Caco-2 (cell line): ENCODE measurements at regions not wholly inside any gene's neighbourhood (a gene's known extent, or its start where the extent isn't known, plus 50 kb on each side); places are given as distances from the start of the nearest gene placed in this dataset.

ENCODE experiments used
- BruUV-seq: library from RNA; stranded (reverse); fragments of 400-500 nt; replicated peaks from 2 replicates; lab custom pipeline; 2021; lab: Mats Ljungman, UMichigan
- CTCF ChIA-PET: fragments of 300-600 bp; sonication (Branson Sonifier 250); formaldehyde crosslinking; loops from one replicate; lab custom pipeline; 2022; ENCODE audit warnings: antibody characterized with exemption; lab: Charles Lee
- POLR2A ChIA-PET: fragments of 300-600 bp; sonication (Branson Sonifier 250); formaldehyde crosslinking; loops from one replicate; lab custom pipeline; 2022; ENCODE audit warnings: antibody characterized with exemption; lab: Charles Lee
- DNase-seq, 2 experiments: peaks; one replicate each; pipeline versions ENCODE4 v3.0.0 to v3.0.0-alpha.2; 2020 to 2022
- H3K27me3 ChIP-seq: replicated peaks from 2 replicates; pipeline ENCODE4 v1.6.0; 2011; ENCODE audit warnings: low read length; ENCODE audit not compliant: control insufficient read depth, insufficient read depth
- H3K36me3 ChIP-seq: 2 replicates; pipeline ENCODE4 v1.5.1; 2011; ENCODE audit warnings: low read length; ENCODE audit not compliant: control insufficient read depth, insufficient read depth
- H3K4me1 ChIP-seq: fragments of 250-450 bp; sonication (Bioruptor Pico); 2 replicates; pipeline ENCODE4 v1.5.1; 2020; ENCODE audit warnings: mild to moderate bottlenecking
- H3K4me3 ChIP-seq: 2 replicates; pipeline ENCODE4 v1.5.1; 2011; ENCODE audit warnings: low read depth, mild to moderate bottlenecking, control low read depth, low read length
- H3K9me3 ChIP-seq: fragments of 250-450 bp; sonication (Bioruptor Pico); 2 replicates; pipeline ENCODE4 v1.5.1; 2020; ENCODE audit warnings: mild to moderate bottlenecking, moderate library complexity
- H3K27ac Mint-ChIP-seq: one replicate; pipeline ENCODE4 v1.8.0; 2022; ENCODE audit warnings: mixed read lengths; ENCODE audit not compliant: unreplicated experiment
- H3K27me3 Mint-ChIP-seq: one replicate; pipeline ENCODE4 v1.8.0; 2022; ENCODE audit warnings: mixed read lengths; ENCODE audit not compliant: insufficient read depth, unreplicated experiment
- H3K36me3 Mint-ChIP-seq: one replicate; pipeline ENCODE4 v1.8.0; 2022; ENCODE audit warnings: mild to moderate bottlenecking, mixed read lengths; ENCODE audit not compliant: insufficient read depth, unreplicated experiment
- H3K4me1 Mint-ChIP-seq: one replicate; pipeline ENCODE4 v1.8.0; 2022; ENCODE audit warnings: low read depth, mixed read lengths; ENCODE audit not compliant: unreplicated experiment
- H3K4me3 Mint-ChIP-seq: one replicate; pipeline ENCODE4 v1.8.0; 2022; ENCODE audit warnings: mild to moderate bottlenecking, moderate library complexity, mixed read lengths; ENCODE audit not compliant: unreplicated experiment
- H3K9me3 Mint-ChIP-seq: one replicate; pipeline ENCODE4 v1.8.0; 2022; ENCODE audit warnings: mixed read lengths; ENCODE audit not compliant: unreplicated experiment
- intact Hi-C: fragments of 100-400 bp; cut with micrococcal nuclease; formaldehyde crosslinking; loops from one replicate; pipeline ENCODE4 v1.10.0; 2022; ENCODE audit not compliant: unreplicated experiment
- TF ChIP-seq, protein P1 (sequence below), 2 experiments: fragments of 200-600 bp in 1 of 2; IDR thresholded peaks; 1 replicate in 1 of 2; 2 replicates in 1 of 2; pipeline versions ENCODE4 v1.5.1 to v1.8.0; 2011 to 2022; ENCODE audit warnings: antibody characterized with exemption in 1 of 2, control low read depth in 1 of 2, inconsistent platforms in 1 of 2, low read depth in 1 of 2, low read length in 1 of 2, mild to moderate bottlenecking in 1 of 2, moderate library complexity in 1 of 2; ENCODE audit not compliant: insufficient read depth in 1 of 2, severe bottlenecking in 1 of 2, unreplicated experiment in 1 of 2

DNA sequence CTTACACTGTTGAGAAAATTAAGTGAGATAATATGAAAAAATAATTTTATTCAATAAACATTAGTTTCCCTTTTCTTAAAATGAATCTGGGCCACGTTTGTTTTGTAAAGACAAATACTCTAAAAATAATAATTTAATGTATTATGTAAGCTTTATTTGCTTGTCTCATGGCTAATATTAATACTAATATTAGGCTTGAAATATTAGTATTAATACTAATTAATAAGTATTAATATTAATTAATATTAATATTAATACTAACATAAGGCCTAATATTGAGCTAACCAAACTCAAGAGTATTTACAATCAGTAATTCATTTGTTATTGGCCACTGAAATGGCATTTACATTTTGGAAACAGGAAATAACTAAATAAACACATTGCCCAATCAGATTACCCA is 280.1 kb upstream of the ESRRG start:
- no peaks in the 10 kb centered on the region for H3K4me1 Mint-ChIP-seq
- H3K9me3 Mint-ChIP-seq: no peaks in the 10 kb centered on the region
- TF ChIP-seq, protein P1, sequence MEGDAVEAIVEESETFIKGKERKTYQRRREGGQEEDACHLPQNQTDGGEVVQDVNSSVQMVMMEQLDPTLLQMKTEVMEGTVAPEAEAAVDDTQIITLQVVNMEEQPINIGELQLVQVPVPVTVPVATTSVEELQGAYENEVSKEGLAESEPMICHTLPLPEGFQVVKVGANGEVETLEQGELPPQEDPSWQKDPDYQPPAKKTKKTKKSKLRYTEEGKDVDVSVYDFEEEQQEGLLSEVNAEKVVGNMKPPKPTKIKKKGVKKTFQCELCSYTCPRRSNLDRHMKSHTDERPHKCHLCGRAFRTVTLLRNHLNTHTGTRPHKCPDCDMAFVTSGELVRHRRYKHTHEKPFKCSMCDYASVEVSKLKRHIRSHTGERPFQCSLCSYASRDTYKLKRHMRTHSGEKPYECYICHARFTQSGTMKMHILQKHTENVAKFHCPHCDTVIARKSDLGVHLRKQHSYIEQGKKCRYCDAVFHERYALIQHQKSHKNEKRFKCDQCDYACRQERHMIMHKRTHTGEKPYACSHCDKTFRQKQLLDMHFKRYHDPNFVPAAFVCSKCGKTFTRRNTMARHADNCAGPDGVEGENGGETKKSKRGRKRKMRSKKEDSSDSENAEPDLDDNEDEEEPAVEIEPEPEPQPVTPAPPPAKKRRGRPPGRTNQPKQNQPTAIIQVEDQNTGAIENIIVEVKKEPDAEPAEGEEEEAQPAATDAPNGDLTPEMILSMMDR (IDR thresholded peaks at IDR 0.05; ENCODE audit: insufficient read depth in 1 of 2, low read depth in 1 of 2, low read length in 1 of 2, severe bottlenecking in 1 of 2, unreplicated experiment in 1 of 2): no peak
- no TSS peak for BruUV-seq
- intact Hi-C loops: no loop called here
- H3K27me3 Mint-ChIP-seq: no peaks in the 10 kb centered on the region
- Histone ChIP-seq H3K27me3 (no peaks in the 10 kb centered on the region; the same call in 1 of the 2 replicates), H3K36me3 (no peaks in the 10 kb centered on the region), H3K9me3 (no peaks in the 10 kb centered on the region), H3K4me1 (no peaks in the 10 kb centered on the region), H3K4me3 (no peak overlapping the region)
- CTCF ChIA-PET: no interaction called here
- no peak overlapping the region for H3K4me3 Mint-ChIP-seq
- no peaks in the 10 kb centered on the region for H3K36me3 Mint-ChIP-seq
- POLR2A ChIA-PET: no interaction called here
- no peak overlapping the region for H3K27ac Mint-ChIP-seq
- DNase-seq: no peak

DNA sequence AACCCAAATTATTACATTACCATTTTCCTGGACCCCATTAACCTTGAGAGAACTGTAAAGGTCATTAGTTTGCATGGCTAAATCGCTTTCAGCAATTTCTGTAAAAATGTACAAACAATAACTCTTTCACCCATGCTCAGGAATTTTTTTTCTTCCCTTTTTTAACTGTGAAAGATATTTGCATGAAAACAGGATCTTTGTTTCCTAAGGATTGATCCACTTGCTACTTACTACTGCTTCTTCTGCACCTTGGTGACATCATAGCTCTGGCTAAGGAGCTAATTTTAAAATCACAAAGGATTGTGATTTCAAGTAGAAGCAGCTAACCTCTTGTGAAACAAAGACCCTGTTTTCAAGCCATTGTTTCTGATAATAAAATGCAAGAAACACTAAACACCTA is 274.6 kb upstream of the ESRRG start:
- Histone ChIP-seq H3K36me3 (no peaks in the 10 kb centered on the region), H3K27me3 (no peaks in the 10 kb centered on the region; the same call in 1 of the 2 replicates), H3K4me3 (no peak overlapping the region), H3K9me3 (no peaks in the 10 kb centered on the region), H3K4me1 (no peaks in the 10 kb centered on the region)
- TF ChIP-seq, protein P1 (IDR thresholded peaks at IDR 0.05; ENCODE audit: insufficient read depth in 1 of 2, low read depth in 1 of 2, low read length in 1 of 2, severe bottlenecking in 1 of 2, unreplicated experiment in 1 of 2): no peak
- Mint-ChIP-seq H3K36me3 (peaks cover 2% of the 10 kb centered on the region), H3K9me3 (no peaks in the 10 kb centered on the region), H3K27ac (no peak overlapping the region), H3K4me1 (no peaks in the 10 kb centered on the region), H3K27me3 (peaks cover 6% of the 10 kb centered on the region), H3K4me3 (no peak overlapping the region)
- ChIA-PET CTCF (no interaction called here), POLR2A (no interaction called here)
- intact Hi-C loops: no loop called here
- BruUV-seq: no TSS peak
- no peak for DNase-seq

DNA sequence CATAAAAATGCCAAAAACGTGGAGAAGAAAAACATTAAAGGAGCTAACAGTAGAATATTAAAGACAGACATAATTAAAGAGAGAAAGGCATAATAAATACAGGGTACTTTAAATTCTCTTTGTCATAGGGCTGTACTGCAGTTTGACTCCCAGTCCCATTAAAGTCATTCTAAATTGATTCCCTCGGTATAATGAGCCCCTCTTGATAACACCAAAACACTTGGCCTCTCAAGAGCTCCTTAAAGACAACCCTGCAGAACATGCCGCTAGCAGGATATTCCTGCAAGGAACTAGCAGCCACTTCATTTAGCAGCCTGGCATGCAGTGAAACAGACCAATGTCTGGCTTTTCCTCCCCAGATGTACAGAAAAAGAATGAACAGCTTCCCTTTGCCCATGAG is 273.8 kb upstream of the ESRRG start:
- intact Hi-C loops: no loop called here
- Mint-ChIP-seq H3K27me3 (peaks cover 6% of the 10 kb centered on the region), H3K27ac (no peak overlapping the region), H3K4me3 (no peak overlapping the region), H3K36me3 (peaks cover 5% of the 10 kb centered on the region), H3K4me1 (no peaks in the 10 kb centered on the region), H3K9me3 (no peaks in the 10 kb centered on the region)
- ChIA-PET CTCF (no interaction called here), POLR2A (no interaction called here)
- Histone ChIP-seq H3K4me1 (no peaks in the 10 kb centered on the region), H3K4me3 (no peak overlapping the region), H3K27me3 (no peaks in the 10 kb centered on the region; the same call in 1 of the 2 replicates), H3K36me3 (no peaks in the 10 kb centered on the region), H3K9me3 (no peaks in the 10 kb centered on the region)
- DNase-seq: no peak
- TF ChIP-seq, protein P1 (IDR thresholded peaks at IDR 0.05; ENCODE audit: insufficient read depth in 1 of 2, low read depth in 1 of 2, low read length in 1 of 2, severe bottlenecking in 1 of 2, unreplicated experiment in 1 of 2): no peak
- BruUV-seq: no TSS peak
